T-cell (primary cell): ENCODE measurements at regions not wholly inside any gene's neighbourhood (a gene's known extent, or its start where the extent isn't known, plus 50 kb on each side); places are given as distances from the start of the nearest gene placed in this dataset.

Source experiments
- ATAC-seq, 4 experiments: fragments of 200-7000 bp in 3 of 4; fragments of 150-1000 bp in 1 of 4; cut with Tn5 transposase; replicated peaks in 1 of 4; 1 replicate in 3 of 4; 2 replicates in 1 of 4; pipeline ENCODE4 v1.10.0; 2021; ENCODE audit warnings: moderate library complexity in 3 of 4, mild to moderate bottlenecking in 2 of 4, moderate number of reproducible peaks in 1 of 4
- CTCF ChIA-PET, 2 donors: fragments of 300-600 bp; sonication (Branson Sonifier 250); formaldehyde crosslinking; loops; one replicate each; lab custom pipeline; 2022; ENCODE audit warnings: antibody characterized with exemption in 2 of 2; lab: Charles Lee
- POLR2A ChIA-PET, 2 donors: fragments of 300-600 bp; sonication (Branson Sonifier 250); formaldehyde crosslinking; loops; one replicate each; lab custom pipeline; 2022; ENCODE audit warnings: antibody characterized with exemption in 2 of 2; lab: Charles Lee
- DNase-seq, 35 experiments: peaks; one replicate each; pipeline versions ENCODE4 v3.0.0 to v3.0.0-alpha.2; 2013 to 2023
- H3K27ac ChIP-seq: one replicate; pipeline ENCODE4 v1.5.1; 2013; ENCODE audit warnings: low read length
- H3K27me3 ChIP-seq, 2 experiments: replicated peaks in 1 of 2; 1 replicate in 1 of 2; 2 replicates in 1 of 2; pipeline versions ENCODE4 v1.6.1 to v1.7.0; 2013; ENCODE audit warnings: low read length in 1 of 2, mixed read lengths in 1 of 2; ENCODE audit not compliant: control insufficient read depth in 2 of 2, insufficient read depth in 2 of 2; ENCODE audit errors: extremely low read depth in 1 of 2
- H3K36me3 ChIP-seq, 2 donors: 1 replicate in 1 of 2; 2 replicates in 1 of 2; pipeline versions ENCODE4 v1.6.1 to v1.7.0; 2013; ENCODE audit warnings: low read length in 1 of 2; ENCODE audit not compliant: control insufficient read depth in 2 of 2, insufficient read depth in 1 of 2; ENCODE audit errors: extremely low read depth in 1 of 2
- H3K4me1 ChIP-seq, 2 experiments: 1 replicate in 1 of 2; 2 replicates in 1 of 2; pipeline versions ENCODE4 v1.6.1 to v1.7.0; 2013; ENCODE audit warnings: low read length in 2 of 2, mixed read lengths in 1 of 2; ENCODE audit not compliant: insufficient read depth in 2 of 2, control insufficient read depth in 1 of 2; ENCODE audit errors: extremely low read depth in 1 of 2
- H3K4me3 ChIP-seq, 2 donors: 1 replicate in 1 of 2; 2 replicates in 1 of 2; pipeline versions ENCODE4 v1.5.1 to v1.7.0; 2013; ENCODE audit warnings: mild to moderate bottlenecking in 2 of 2, low read length in 1 of 2, moderate library complexity in 1 of 2; ENCODE audit not compliant: control insufficient read depth in 1 of 2; ENCODE audit errors: extremely low read depth in 1 of 2
- H3K9me3 ChIP-seq: 2 replicates; pipeline ENCODE4 v1.7.0; 2013
- H3K27ac Mint-ChIP-seq, 2 donors: one replicate each; pipeline ENCODE4 v1.8.0; 2020 to 2021; ENCODE audit warnings: mild to moderate bottlenecking in 2 of 2, mixed read lengths in 2 of 2
- H3K27me3 Mint-ChIP-seq, 2 donors: one replicate each; pipeline ENCODE4 v1.8.0; 2021 to 2022; ENCODE audit warnings: mixed read lengths in 2 of 2
- H3K36me3 Mint-ChIP-seq: one replicate; pipeline ENCODE4 v1.8.0; 2021; ENCODE audit warnings: mixed read lengths
- H3K4me1 Mint-ChIP-seq, 3 donors: one replicate each; pipeline ENCODE4 v1.8.0; 2020 to 2022; ENCODE audit warnings: mixed read lengths in 3 of 3, mild to moderate bottlenecking in 1 of 3
- H3K4me3 Mint-ChIP-seq, 3 donors: one replicate each; pipeline ENCODE4 v1.8.0; 2020 to 2022; ENCODE audit warnings: mild to moderate bottlenecking in 3 of 3, mixed read lengths in 3 of 3, moderate library complexity in 3 of 3
- H3K9me3 Mint-ChIP-seq, 3 donors: one replicate each; pipeline ENCODE4 v1.8.0; 2020 to 2022; ENCODE audit warnings: mixed read lengths in 3 of 3
- WGBS: methylation state at CpG from one replicate; pipeline ENCODE4 v1.1.5; 2013; ENCODE audit warnings: missing lambda C conversion rate; ENCODE audit not compliant: insufficient coverage; 5-methylcytosine and 5-hydroxymethylcytosine counted together

DNA sequence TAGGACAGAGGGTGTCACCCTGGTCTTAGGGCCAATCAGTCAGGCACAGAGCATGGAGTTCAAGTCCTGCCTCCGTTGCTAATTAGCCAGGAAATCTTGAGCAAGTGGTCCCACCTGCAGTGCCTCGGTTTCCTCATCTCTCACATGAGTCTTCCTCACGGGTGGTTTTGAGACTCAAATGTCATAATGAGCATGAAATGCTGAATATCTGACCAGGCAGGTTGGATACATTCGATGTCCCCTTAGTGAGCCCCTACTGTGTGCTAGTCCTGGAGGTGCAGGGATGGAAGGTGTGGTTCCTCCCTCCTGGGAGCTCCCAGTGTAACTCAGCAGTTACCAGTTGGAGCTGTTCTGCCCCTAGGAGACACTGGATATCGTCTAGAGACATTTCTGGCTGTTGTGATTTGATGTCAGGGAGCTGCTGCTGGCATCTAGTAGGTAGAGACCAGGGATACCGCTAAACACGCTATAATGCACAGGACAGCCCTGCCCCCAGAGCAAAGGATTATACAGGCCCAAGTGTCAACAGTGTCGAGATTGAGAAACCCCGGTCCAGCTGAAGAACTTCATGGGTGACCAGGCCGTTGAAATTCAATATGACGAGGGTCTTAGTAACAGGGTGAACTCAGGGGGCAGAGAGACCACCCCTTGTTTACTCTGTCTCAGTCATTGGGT, 118.5 kb upstream of the TWIST2 start:
- Histone ChIP-seq H3K4me3 (no peak overlapping the region), H3K4me1 (no peaks in the 10 kb centered on the region), H3K9me3 (no peaks in the 10 kb centered on the region), H3K27me3 (peaks cover 0 to 24% of the 10 kb centered on the region in 2 experiments), H3K27ac (no peak overlapping the region), H3K36me3 (no peaks in the 10 kb centered on the region)
- H3K27ac Mint-ChIP-seq = no peak overlapping the region
- DNase-seq = no peak
- H3K4me3 Mint-ChIP-seq = no peak overlapping the region
- H3K4me1 Mint-ChIP-seq = no peaks in the 10 kb centered on the region
- ChIA-PET CTCF (no interaction called here), POLR2A (no interaction called here)
- peaks cover 0 to 4% (median 0%) of the 10 kb centered on the region in 3 donors for H3K9me3 Mint-ChIP-seq
- no peak for ATAC-seq
- peaks cover 12 to 19% of the 10 kb centered on the region in 2 donors for H3K27me3 Mint-ChIP-seq
- WGBS = 81% methylated on average over 8 of the region's 11 CpGs
- no peaks in the 10 kb centered on the region for H3K36me3 Mint-ChIP-seq

- Histone ChIP-seq H3K27me3 (peaks cover 0 to 19% of the 10 kb centered on the region in 2 experiments), H3K27ac (no peak overlapping the region), H3K4me3 (no peak overlapping the region), H3K4me1 (no peaks in the 10 kb centered on the region), H3K36me3 (no peaks in the 10 kb centered on the region), H3K9me3 (no peaks in the 10 kb centered on the region)
- Mint-ChIP-seq H3K36me3 (no peaks in the 10 kb centered on the region), H3K27me3 (peaks cover 12 to 13% of the 10 kb centered on the region in 2 donors), H3K9me3 (peaks cover 0 to 4% (median 0%) of the 10 kb centered on the region in 3 donors), H3K4me1 (no peaks in the 10 kb centered on the region), H3K27ac (no peak overlapping the region), H3K4me3 (no peak overlapping the region)
- ChIA-PET POLR2A (no interaction called here), CTCF (no interaction called here)
- ATAC-seq (no peak), DNase-seq (no peak)
- WGBS = 71% methylated on average over 11 of the region's 17 CpGs
These were observed 117.8 kb upstream of the TWIST2 start for GRCh38 chr2:238730001-238730669.

- WGBS = no CpG with 5 or more reads among the region's 4 CpGs
- POLR2A ChIA-PET = no interaction called here
These were observed 117.0 kb upstream of the TWIST2 start for GRCh38 chr2:238730881-238731280.

GRCh38 chr2:238731961-238732360, 115.9 kb upstream of the TWIST2 start:
- Histone ChIP-seq H3K36me3 (no peaks in the 10 kb centered on the region), H3K4me1 (no peaks in the 10 kb centered on the region), H3K4me3 (no peak overlapping the region), H3K27me3 (peaks cover 0 to 22% of the 10 kb centered on the region in 2 experiments), H3K9me3 (no peaks in the 10 kb centered on the region), H3K27ac (no peak overlapping the region)
- Mint-ChIP-seq H3K9me3 (peaks cover 0 to 4% (median 0%) of the 10 kb centered on the region in 3 donors), H3K4me3 (no peak overlapping the region), H3K36me3 (no peaks in the 10 kb centered on the region), H3K27ac (no peak overlapping the region), H3K4me1 (no peaks in the 10 kb centered on the region), H3K27me3 (peaks cover 12 to 15% of the 10 kb centered on the region in 2 donors)
- no peak for DNase-seq
- POLR2A ChIA-PET = no interaction called here
- CTCF ChIA-PET = no interaction called here
- 80% methylated on average over 1 of the region's 3 CpGs for WGBS
- no peak for ATAC-seq

More at GRCh38 chr2:238730881-238731280, 117.0 kb upstream of the TWIST2 start:
- Histone ChIP-seq H3K9me3 (no peaks in the 10 kb centered on the region), H3K4me3 (no peak overlapping the region), H3K27ac (no peak overlapping the region), H3K36me3 (no peaks in the 10 kb centered on the region), H3K27me3 (peaks cover 0 to 22% of the 10 kb centered on the region in 2 experiments), H3K4me1 (no peaks in the 10 kb centered on the region)
- DNase-seq (no peak), ATAC-seq (no peak)
- Mint-ChIP-seq H3K9me3 (peaks cover 0 to 4% (median 0%) of the 10 kb centered on the region in 3 donors), H3K27me3 (peaks cover 12 to 13% of the 10 kb centered on the region in 2 donors), H3K36me3 (no peaks in the 10 kb centered on the region), H3K4me1 (no peaks in the 10 kb centered on the region), H3K27ac (no peak overlapping the region), H3K4me3 (no peak overlapping the region)
- CTCF ChIA-PET = no interaction called here

- DNase-seq = no peak
- H3K27ac ChIP-seq = no peak overlapping the region
- peaks cover 0 to 5% (median 5%) of the 10 kb centered on the region in 3 donors for H3K9me3 Mint-ChIP-seq
- CTCF ChIA-PET = no interaction called here
- POLR2A ChIA-PET = no interaction called here
- no peaks in the 10 kb centered on the region for H3K36me3 ChIP-seq
- peaks cover 46 to 59% of the 10 kb centered on the region in 2 donors for H3K27me3 Mint-ChIP-seq
- H3K4me1 Mint-ChIP-seq = no peaks in the 10 kb centered on the region
- no peaks in the 10 kb centered on the region for H3K36me3 Mint-ChIP-seq
- no peak overlapping the region for H3K4me3 Mint-ChIP-seq
- no peak overlapping the region for H3K27ac Mint-ChIP-seq
- H3K4me3 ChIP-seq = no peak overlapping the region
- ATAC-seq = no peak
- no peaks in the 10 kb centered on the region for H3K9me3 ChIP-seq
- peaks cover 0 to 42% of the 10 kb centered on the region in 2 experiments for H3K27me3 ChIP-seq
- no peaks in the 10 kb centered on the region for H3K4me1 ChIP-seq
- WGBS = 62% methylated on average over 3 of the region's 6 CpGs
These were observed 109.0 kb upstream of the TWIST2 start for GRCh38 chr2:238738917-238739316.

GRCh38 chr2:238739668-238740067, 108.2 kb upstream of the TWIST2 start:
- WGBS = 86% methylated on average over 1 of the region's 5 CpGs
- ChIA-PET CTCF (no interaction called here), POLR2A (no interaction called here)
- Mint-ChIP-seq H3K4me1 (no peaks in the 10 kb centered on the region), H3K9me3 (peaks cover 0 to 8% (median 5%) of the 10 kb centered on the region in 3 donors), H3K27me3 (peaks cover 53 to 65% of the 10 kb centered on the region in 2 donors), H3K27ac (no peak overlapping the region), H3K4me3 (no peak overlapping the region), H3K36me3 (no peaks in the 10 kb centered on the region)
- no peaks in the 10 kb centered on the region for H3K4me1 ChIP-seq
- H3K36me3 ChIP-seq = no peaks in the 10 kb centered on the region
- H3K27me3 ChIP-seq = peaks cover 0 to 46% of the 10 kb centered on the region in 2 experiments
- ATAC-seq (no peak), DNase-seq (no peak)
- H3K9me3 ChIP-seq = no peaks in the 10 kb centered on the region
- no peak overlapping the region for H3K27ac ChIP-seq
- no peak overlapping the region for H3K4me3 ChIP-seq
